Endothelial cell of umbilical vein (primary cell): ENCODE measurements at regions not wholly inside any gene's neighbourhood (a gene's known extent, or its start where the extent isn't known, plus 50 kb on each side); places are given as distances from the start of the nearest gene placed in this dataset.

Source experiments
- BruUV-seq: library from RNA; stranded (reverse); fragments of 400-500 nt; replicated peaks from 2 replicates; lab custom pipeline; 2021; lab: Mats Ljungman, UMichigan
- CTCF ChIA-PET: fragments of 300-600, 350-600 bp; sonication (Branson Sonifier 250); formaldehyde crosslinking; loops from one replicate; lab custom pipeline; 2021; ENCODE audit warnings: antibody characterized with exemption, inconsistent platforms; lab: Charles Lee
- POLR2A ChIA-PET: fragments of 300-600, 350-600 bp; sonication (Branson Sonifier 250); formaldehyde crosslinking; loops from one replicate; lab custom pipeline; 2021; ENCODE audit warnings: antibody characterized with exemption, inconsistent platforms; lab: Charles Lee
- DNase-seq: peaks from one replicate; pipeline ENCODE4 v3.0.0-alpha.2; 2011; ENCODE audit warnings: low read depth, low spot score
- FAIRE-seq: peaks from 2 replicates; lab custom pipeline; 2011; peaks lifted over from hg19 to GRCh38; lab: Jason Lieb, UNC
- H2AFZ ChIP-seq: 2 replicates; pipeline ENCODE4 v1.6.0; 2012; ENCODE audit warnings: low read depth, low read length, control low read depth, inconsistent platforms
- H3K27ac ChIP-seq: 2 replicates; pipeline ENCODE4 v1.5.1; 2011; ENCODE audit warnings: low read depth, mild to moderate bottlenecking, control low read depth, low read length, moderate library complexity; ENCODE audit not compliant: insufficient read depth
- H3K27me3 ChIP-seq, 2 experiments: 2 replicates each; pipeline versions ENCODE4 v1.6.0 to v1.6.1; 2011; ENCODE audit warnings: low read length in 2 of 2, mixed read lengths in 1 of 2; ENCODE audit not compliant: control insufficient read depth in 2 of 2, insufficient read depth in 2 of 2
- H3K36me3 ChIP-seq, 2 experiments: 2 replicates in 1 of 2; 3 replicates in 1 of 2; pipeline ENCODE4 v1.5.1; 2011; ENCODE audit warnings: low read length in 2 of 2, mild to moderate bottlenecking in 1 of 2, moderate library complexity in 1 of 2; ENCODE audit not compliant: control insufficient read depth in 2 of 2, insufficient read depth in 2 of 2; ENCODE audit errors: extremely low read depth in 1 of 2
- H3K4me1 ChIP-seq: 3 replicates; pipeline ENCODE4 v1.5.1; 2011; ENCODE audit warnings: mild to moderate bottlenecking, low read length; ENCODE audit not compliant: control insufficient read depth, insufficient read depth; ENCODE audit errors: extremely low read depth
- H3K4me2 ChIP-seq: 2 replicates; pipeline ENCODE4 v1.6.1; 2011; ENCODE audit warnings: low read length, control low read depth, mixed read lengths; ENCODE audit not compliant: insufficient read depth
- H3K4me3 ChIP-seq, 3 experiments: fragments of 200-600 bp in 1 of 3; sonication (generic), shearing (Covaris generic) in 1 of 3; replicated peaks in 1 of 3; 2 replicates each; pipeline ENCODE4 v1.5.1; 2011 to 2016; ENCODE audit warnings: control low read depth in 3 of 3, low read length in 3 of 3, mild to moderate bottlenecking in 2 of 3, inconsistent platforms in 1 of 3, low read depth in 1 of 3, moderate library complexity in 1 of 3; ENCODE audit not compliant: insufficient read depth in 1 of 3
- H3K79me2 ChIP-seq: 2 replicates; pipeline ENCODE4 v1.6.0; 2012; ENCODE audit warnings: low read length, inconsistent platforms; ENCODE audit not compliant: control insufficient read depth, insufficient read depth
- H3K9ac ChIP-seq: replicated peaks from 2 replicates; pipeline ENCODE3; 2011; ENCODE audit warnings: low read length, control low read depth; ENCODE audit not compliant: insufficient read depth; ENCODE audit errors: extremely low read depth
- H3K9me1 ChIP-seq: replicated peaks from 3 replicates; pipeline ENCODE4 v1.6.0; 2011; ENCODE audit warnings: mild to moderate bottlenecking, low read length; ENCODE audit not compliant: control insufficient read depth, insufficient read depth; ENCODE audit errors: extremely low read depth
- H3K9me3 ChIP-seq: replicated peaks from 2 replicates; pipeline ENCODE4 v1.5.1; 2012; ENCODE audit warnings: low read length, inconsistent platforms; ENCODE audit not compliant: control insufficient read depth, insufficient read depth
- H4K20me1 ChIP-seq: replicated peaks from 2 replicates; pipeline ENCODE3; 2011; ENCODE audit warnings: mild to moderate bottlenecking, low read length; ENCODE audit not compliant: control insufficient read depth, insufficient read depth; ENCODE audit errors: extremely low read depth
- CTCF ChIP-seq, 2 donors: IDR thresholded peaks; 1 replicate in 1 of 2; 2 replicates in 1 of 2; pipeline ENCODE4 v1.5.1; 2011; ENCODE audit warnings: low read length in 2 of 2, mild to moderate bottlenecking in 2 of 2, moderate library complexity in 2 of 2, control low read depth in 1 of 2, inconsistent platforms in 1 of 2, low read depth in 1 of 2; ENCODE audit not compliant: insufficient read depth in 1 of 2; ENCODE audit errors: extremely low read depth in 1 of 2
- EZH2 ChIP-seq: IDR thresholded peaks from 2 replicates; pipeline ENCODE4 v1.6.1; 2012; ENCODE audit warnings: borderline replicate concordance, low read depth, mild to moderate bottlenecking, moderate library complexity, low read length, inconsistent platforms; ENCODE audit not compliant: severe bottlenecking
- FOS ChIP-seq: IDR thresholded peaks from 2 replicates; pipeline ENCODE4 v1.6.1; 2011; ENCODE audit warnings: mild to moderate bottlenecking, low read length, moderate library complexity, borderline replicate concordance; ENCODE audit not compliant: insufficient read depth
- GATA2 ChIP-seq: IDR thresholded peaks from 2 replicates; pipeline ENCODE4 v1.7.0; 2011; ENCODE audit warnings: low read depth, mild to moderate bottlenecking, moderate library complexity, mixed read lengths, low read length; ENCODE audit not compliant: insufficient read length, insufficient read depth
- JUN ChIP-seq: IDR thresholded peaks from 2 replicates; pipeline ENCODE4 v1.6.1; 2011; ENCODE audit warnings: borderline replicate concordance, low read depth; ENCODE audit not compliant: insufficient read length, insufficient read depth
- MAX ChIP-seq: IDR thresholded peaks from 2 replicates; pipeline ENCODE4 v1.6.1; 2011; ENCODE audit not compliant: insufficient read depth, insufficient read length
- MYC ChIP-seq: IDR thresholded peaks from one replicate; pipeline ENCODE4 v1.6.1; 2011; ENCODE audit warnings: mild to moderate bottlenecking, low read depth, low read length
- POLR2A ChIP-seq: IDR thresholded peaks from 2 replicates; pipeline ENCODE4 v1.6.1; 2012; ENCODE audit warnings: low read depth, mild to moderate bottlenecking, control low read depth, low read length
- POLR2AphosphoS5 ChIP-seq: IDR thresholded peaks from 2 replicates; pipeline ENCODE4 v1.6.1; 2012; ENCODE audit warnings: low read depth, mild to moderate bottlenecking, control low read depth, low read length, moderate library complexity; ENCODE audit not compliant: insufficient read depth
- dilution Hi-C: fragments of 300-500 bp; cut with MboI; formaldehyde crosslinking; loops from one replicate; pipeline ENCODE4 v1.15.0; 2019; ENCODE audit warnings: low sequenced_read_pairs; ENCODE audit not compliant: extremely low pct_ligation_motif_present
- intact Hi-C: fragments of 100-400 bp; cut with micrococcal nuclease; formaldehyde crosslinking; loops from one replicate; pipeline ENCODE4 v1.10.0; 2022

GRCh38 chr3:176041812-176042211 lies 1155.5 kb downstream of the TBL1XR1 start:
- no peaks in the 10 kb centered on the region for H3K4me1 ChIP-seq
- DNase-seq: no peak

More at GRCh38 chr3:176041812-176042211, 1155.5 kb downstream of the TBL1XR1 start:
- H3K36me3 ChIP-seq: no peaks in the 10 kb centered on the region
- BruUV-seq: no TSS peak
- no peak overlapping the region for H3K27ac ChIP-seq
- ChIA-PET POLR2A (no interaction called here), CTCF (no interaction called here)
- H3K9ac ChIP-seq: no peak overlapping the region
- intact Hi-C loops (no loop called here), dilution Hi-C loops (no loop called here)
- TF ChIP-seq CTCF (IDR thresholded peaks at IDR 0.05; ENCODE audit: extremely low read depth in 1 of 2, insufficient read depth in 1 of 2, low read depth in 1 of 2, low read length in 2 of 2): no peak
- no peak for TF ChIP-seq MYC
- TF ChIP-seq POLR2AphosphoS5: no peak
- TF ChIP-seq JUN: no peak
- no peak for TF ChIP-seq FOS
- TF ChIP-seq GATA2: no peak
- no peak for TF ChIP-seq POLR2A
- no peak for TF ChIP-seq MAX
- TF ChIP-seq EZH2: no peak
- no peaks in the 10 kb centered on the region for H3K9me1 ChIP-seq
- H3K27me3 ChIP-seq: no peaks in the 10 kb centered on the region
- no peak overlapping the region for H3K4me2 ChIP-seq
- no peak for FAIRE-seq
- no peak overlapping the region for H2AFZ ChIP-seq
- no peak overlapping the region for H3K4me3 ChIP-seq
- H3K9me3 ChIP-seq: no peaks in the 10 kb centered on the region
- H4K20me1 ChIP-seq: no peaks in the 10 kb centered on the region
- H3K79me2 ChIP-seq: no peaks in the 10 kb centered on the region
